Immature natural killer cell (primary cell): ENCODE measurements at regions not wholly inside any gene's neighbourhood (a gene's known extent, or its start where the extent isn't known, plus 50 kb on each side); places are given as distances from the start of the nearest gene placed in this dataset.
"Not testable (repeated sequence)": the region's sequence is repeated elsewhere in the genome, so short reads cannot be mapped to it uniquely, and the experiment has no call there.

Experiments used
- DNase-seq, 3 donors: peaks; one replicate each; pipeline ENCODE4 v3.0.0; 2022; ENCODE audit warnings: mixed read lengths in 1 of 3
- H3K27ac Mint-ChIP-seq, 6 donors: one replicate each; pipeline ENCODE4 v1.8.0; 2020; ENCODE audit warnings: mixed read lengths in 6 of 6, mild to moderate bottlenecking in 5 of 6, inconsistent platforms in 4 of 6, moderate library complexity in 3 of 6
- H3K27me3 Mint-ChIP-seq, 3 donors: one replicate each; pipeline ENCODE4 v1.8.0; 2020 to 2021; ENCODE audit warnings: low read depth in 3 of 3, mild to moderate bottlenecking in 3 of 3, mixed read lengths in 3 of 3, moderate library complexity in 3 of 3, inconsistent platforms in 1 of 3
- H3K36me3 Mint-ChIP-seq, 3 donors: one replicate each; pipeline ENCODE4 v1.8.0; 2020; ENCODE audit warnings: mixed read lengths in 3 of 3, inconsistent platforms in 2 of 3, mild to moderate bottlenecking in 2 of 3
- H3K4me1 Mint-ChIP-seq, 2 donors: one replicate each; pipeline ENCODE4 v1.8.0; 2020; ENCODE audit warnings: inconsistent platforms in 2 of 2, mild to moderate bottlenecking in 2 of 2, mixed read lengths in 2 of 2, moderate library complexity in 1 of 2
- H3K4me3 Mint-ChIP-seq, 5 donors: one replicate each; pipeline ENCODE4 v1.8.0; 2020; ENCODE audit warnings: mild to moderate bottlenecking in 5 of 5, mixed read lengths in 5 of 5, inconsistent platforms in 3 of 5, moderate library complexity in 3 of 5
- H3K9me3 Mint-ChIP-seq, 6 donors: one replicate each; pipeline ENCODE4 v1.8.0; 2020; ENCODE audit warnings: mild to moderate bottlenecking in 6 of 6, mixed read lengths in 6 of 6, inconsistent platforms in 4 of 6, moderate library complexity in 3 of 6

DNA sequence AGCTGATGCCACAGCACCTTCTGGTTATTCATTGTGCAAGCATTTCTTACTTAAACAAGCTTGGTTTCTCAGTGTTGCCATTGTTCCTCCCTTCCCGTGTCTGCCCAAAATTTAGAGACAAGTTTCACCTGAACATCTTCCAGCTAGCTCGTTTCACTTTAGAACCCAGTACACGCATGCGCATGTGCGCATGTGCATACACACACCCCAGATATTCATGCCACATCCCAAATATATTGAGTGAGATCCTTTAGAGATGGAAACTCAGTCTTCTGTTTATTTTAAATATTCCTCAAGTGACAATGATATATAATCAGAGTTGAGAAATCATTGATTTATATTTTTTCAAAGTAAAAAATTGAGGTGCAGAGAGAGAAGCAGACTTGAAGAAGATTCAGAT is 147.6 kb downstream of the PLK2 start:
- Mint-ChIP-seq H3K36me3 (no peaks in the 10 kb centered on the region), H3K27me3 (peaks cover 0 to 3% (median 0%) of the 10 kb centered on the region in 3 donors), H3K4me3 (no peak overlapping the region), H3K4me1 (no peaks in the 10 kb centered on the region), H3K9me3 (peaks cover 0 to 5% (median under 1%) of the 10 kb centered on the region in 6 donors), H3K27ac (no peak overlapping the region)
- no peak for DNase-seq

DNA sequence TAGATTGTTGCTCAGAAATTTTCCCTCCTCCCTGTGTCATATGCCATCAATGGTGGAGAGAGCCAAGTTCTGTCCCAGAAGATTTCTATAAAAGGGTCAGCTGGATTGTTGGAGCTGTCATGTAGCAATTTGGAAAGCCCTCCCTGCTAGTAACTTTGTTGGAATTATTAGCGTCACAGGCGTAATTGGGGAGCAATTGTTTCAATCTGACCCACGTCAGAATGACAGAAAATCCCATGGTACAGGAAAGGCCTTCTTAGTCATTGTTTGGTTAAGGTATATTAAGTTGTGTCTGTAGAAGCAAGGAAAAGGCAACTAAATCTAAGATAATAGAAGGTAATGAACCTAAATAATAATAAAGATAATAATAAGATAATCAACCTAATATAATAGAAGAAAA is 148.4 kb downstream of the PLK2 start:
- peaks cover 0 to 5% (median under 1%) of the 10 kb centered on the region in 6 donors for H3K9me3 Mint-ChIP-seq
- H3K36me3 Mint-ChIP-seq, result no peaks in the 10 kb centered on the region
- DNase-seq, result no peak
- H3K4me1 Mint-ChIP-seq, result no peaks in the 10 kb centered on the region
- no peak overlapping the region for H3K4me3 Mint-ChIP-seq
- no peak overlapping the region for H3K27ac Mint-ChIP-seq
- peaks cover 0 to 3% (median 0%) of the 10 kb centered on the region in 3 donors for H3K27me3 Mint-ChIP-seq

DNA sequence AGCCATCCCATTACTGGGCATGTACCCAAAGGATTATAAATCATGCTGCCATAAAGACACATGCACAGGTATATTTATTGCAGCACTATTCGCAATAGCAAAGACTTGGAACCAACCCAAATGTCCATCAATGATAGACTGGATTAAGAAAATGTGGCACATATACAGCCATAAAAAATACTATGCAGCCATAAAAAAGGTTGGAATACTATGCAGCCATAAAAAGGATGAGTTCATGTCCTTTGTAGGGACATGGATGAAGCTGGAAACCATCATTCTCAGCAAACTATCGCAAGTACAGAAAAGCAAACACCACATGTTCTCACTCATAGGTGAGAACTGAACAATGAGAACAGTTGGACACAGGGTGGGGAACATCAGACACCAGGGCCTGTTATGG is 151.5 kb downstream of the PLK2 start:
- H3K9me3 Mint-ChIP-seq, H3K36me3 Mint-ChIP-seq, H3K27ac Mint-ChIP-seq: not testable (repeated sequence)

DNA sequence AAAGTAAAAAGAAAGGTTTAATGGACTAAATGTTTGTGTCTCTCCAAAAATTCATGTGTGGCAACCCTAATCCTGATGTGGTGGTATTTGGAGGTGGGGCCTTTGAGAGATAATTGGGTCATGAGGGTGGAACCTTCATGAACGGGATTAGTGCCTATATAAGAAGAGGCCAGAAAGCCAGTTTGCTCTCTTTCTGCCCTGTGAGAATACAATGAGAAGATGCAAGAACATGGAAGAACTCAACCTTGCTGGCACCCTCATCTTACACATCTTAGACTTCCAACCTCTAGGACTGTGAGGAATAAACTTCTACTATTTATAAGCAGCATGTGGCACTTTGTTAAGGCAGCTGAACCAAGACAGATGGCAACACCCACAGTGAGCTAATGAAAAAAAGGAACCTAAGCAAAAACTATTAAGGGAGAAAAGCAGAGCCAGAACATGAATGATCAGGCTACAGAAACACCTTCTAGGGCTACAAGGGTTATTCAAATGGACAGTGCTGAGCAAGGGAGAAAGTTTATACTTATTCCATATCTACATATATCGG is 159.5 kb downstream of the PLK2 start:
- H3K4me1 Mint-ChIP-seq, result peaks cover 0 to under 1% of the 10 kb centered on the region in 2 donors
- no peak for DNase-seq
- peaks cover 0 to 3% (median 0%) of the 10 kb centered on the region in 6 donors for H3K9me3 Mint-ChIP-seq
- peaks cover 2 to 3% (median 2%) of the 10 kb centered on the region in 3 donors for H3K27me3 Mint-ChIP-seq
- H3K4me3 Mint-ChIP-seq, result no peak overlapping the region
- H3K36me3 Mint-ChIP-seq, result no peaks in the 10 kb centered on the region
- H3K27ac Mint-ChIP-seq, result no peak overlapping the region

More for the DNA sequence above, 151.5 kb downstream of the PLK2 start:
- H3K27me3 Mint-ChIP-seq, H3K4me1 Mint-ChIP-seq, DNase-seq, H3K4me3 Mint-ChIP-seq: not testable (repeated sequence)

DNA sequence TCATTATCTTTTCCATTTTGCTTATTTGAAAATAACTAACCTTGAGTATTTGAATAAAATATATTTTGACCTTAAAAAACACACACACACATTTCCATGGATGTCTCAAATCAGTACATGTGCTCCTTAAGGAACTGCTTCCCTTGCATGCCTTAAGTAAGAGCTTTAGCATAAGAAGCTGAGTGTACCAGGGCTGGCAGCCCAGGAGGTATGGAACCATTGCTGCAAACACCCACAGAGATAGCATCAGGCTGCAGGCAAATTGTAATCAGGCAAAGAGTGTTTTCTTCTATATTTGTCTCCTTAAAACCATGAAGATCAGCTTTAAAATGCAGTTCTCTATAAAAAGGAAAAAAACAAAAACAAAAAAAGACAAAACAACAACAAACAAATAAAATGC is 160.6 kb downstream of the PLK2 start:
- H3K27me3 Mint-ChIP-seq, result peaks cover 2 to 4% (median 2%) of the 10 kb centered on the region in 3 donors
- H3K36me3 Mint-ChIP-seq, result no peaks in the 10 kb centered on the region
- peaks cover 0 to 3% (median 0%) of the 10 kb centered on the region in 6 donors for H3K9me3 Mint-ChIP-seq
- H3K4me3 Mint-ChIP-seq, result no peak overlapping the region
- H3K27ac Mint-ChIP-seq, result no peak overlapping the region
- no peak for DNase-seq
- peaks cover 9 to 12% of the 10 kb centered on the region in 2 donors for H3K4me1 Mint-ChIP-seq

DNA sequence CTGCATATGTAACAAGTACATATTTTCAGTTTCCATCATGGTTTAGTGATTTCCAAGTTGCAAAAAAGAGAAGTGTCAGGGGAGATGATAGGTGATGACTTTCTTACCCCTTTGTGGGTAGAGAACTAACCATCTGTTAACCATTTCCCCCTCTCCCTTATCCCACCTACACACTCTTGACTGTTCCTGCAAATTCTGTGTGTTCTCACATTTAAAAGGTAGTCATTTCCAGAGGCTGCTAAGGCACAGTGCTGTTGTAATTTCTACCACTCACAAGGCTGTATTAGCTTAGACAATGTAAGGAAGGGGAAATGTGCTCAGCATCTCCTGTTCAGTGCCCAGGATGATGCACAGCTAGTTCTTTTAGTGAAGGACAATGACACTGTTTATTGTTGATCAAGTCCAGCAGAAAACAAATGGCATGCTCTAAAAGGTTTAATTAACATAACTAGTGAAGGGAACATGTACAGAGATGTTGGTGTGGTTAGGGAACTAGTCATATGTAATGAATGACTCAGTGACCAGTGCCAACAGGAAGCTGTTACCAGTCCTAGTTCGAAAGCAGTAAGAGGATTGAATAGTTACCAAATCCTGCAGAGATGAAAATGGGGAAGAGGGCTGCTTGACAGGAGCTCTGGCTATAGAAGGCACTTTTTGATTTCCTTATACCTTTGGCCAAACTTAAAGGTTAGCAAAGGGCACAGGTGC is 165.1 kb downstream of the PLK2 start:
- H3K4me1 Mint-ChIP-seq, result peaks cover 11 to 15% of the 10 kb centered on the region in 2 donors
- no peaks in the 10 kb centered on the region for H3K36me3 Mint-ChIP-seq
- H3K9me3 Mint-ChIP-seq, result no peaks in the 10 kb centered on the region
- peaks cover under 1 to 2% (median 1%) of the 10 kb centered on the region in 3 donors for H3K27me3 Mint-ChIP-seq
- peak overlapping the region in 1 of 5 donors; percentile 28 for H3K4me3 Mint-ChIP-seq
- no peak overlapping the region for H3K27ac Mint-ChIP-seq
- peak in 1 of 3 donors; percentile 11 for DNase-seq

DNA sequence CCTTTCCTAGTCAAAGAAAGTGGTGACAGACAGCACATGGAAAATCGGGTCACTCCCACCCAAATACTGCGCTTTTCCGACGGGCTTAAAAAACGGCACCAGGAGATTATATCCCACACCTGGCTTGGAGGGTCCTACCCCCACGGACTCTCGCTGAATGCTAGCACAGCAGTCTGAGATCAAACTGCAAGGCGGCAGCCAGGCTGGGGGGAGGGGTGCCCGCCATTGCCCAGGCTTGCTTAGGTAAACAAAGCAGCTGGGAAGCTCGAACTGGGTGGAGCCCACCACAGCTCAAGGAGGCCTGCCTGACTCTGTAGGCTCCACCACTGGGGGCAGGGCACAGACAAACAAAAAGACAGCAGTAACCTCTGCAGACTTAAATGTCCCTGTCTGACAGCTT is 171.6 kb downstream of the PLK2 start:
- H3K4me1 Mint-ChIP-seq, H3K9me3 Mint-ChIP-seq, H3K27me3 Mint-ChIP-seq, DNase-seq, H3K36me3 Mint-ChIP-seq, H3K4me3 Mint-ChIP-seq, H3K27ac Mint-ChIP-seq: not testable (repeated sequence)

DNA sequence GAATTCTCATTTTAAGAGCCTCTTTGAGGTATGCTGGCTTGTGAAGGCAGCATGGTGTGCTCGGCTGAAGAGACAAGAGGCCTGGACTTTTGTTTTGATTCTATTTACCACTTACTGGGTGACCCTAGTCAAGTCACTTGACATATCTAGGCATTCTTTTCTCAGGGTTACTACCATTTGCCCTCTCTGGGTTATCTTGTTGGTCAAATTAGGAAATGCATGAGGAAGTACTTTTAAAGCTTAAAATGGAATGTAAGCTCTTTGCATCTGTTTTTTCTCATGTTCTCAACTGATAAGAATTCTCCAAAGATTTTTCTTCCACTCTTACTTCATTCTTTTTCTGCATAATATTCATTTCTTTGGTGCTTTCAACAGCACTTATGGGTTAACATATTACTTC is 173.1 kb downstream of the PLK2 start:
- Mint-ChIP-seq H3K27me3 (peaks cover 0 to 1% (median 0%) of the 10 kb centered on the region in 3 donors), H3K4me3 (no peak overlapping the region)

DNA sequence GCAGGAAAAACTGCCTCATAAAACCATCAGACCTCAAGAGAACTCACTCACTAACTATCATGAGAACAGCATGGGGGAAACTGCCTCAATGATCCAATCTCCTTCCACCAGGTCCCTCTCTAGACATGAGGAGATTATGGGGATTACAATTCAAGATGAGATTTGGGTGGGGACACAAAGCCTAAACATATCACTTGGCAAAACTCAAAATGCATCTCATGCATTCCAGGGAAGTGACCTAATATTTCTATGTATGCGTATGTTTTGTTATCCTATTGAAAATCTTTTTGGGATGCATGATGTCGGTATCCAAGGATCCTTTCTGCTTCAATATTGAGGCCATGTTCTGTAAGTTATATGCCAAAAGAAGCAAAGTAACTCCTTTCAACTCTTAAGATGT is 174.0 kb downstream of the PLK2 start:
- no peaks in the 10 kb centered on the region for H3K36me3 Mint-ChIP-seq
- H3K4me1 Mint-ChIP-seq, result no peaks in the 10 kb centered on the region
- peaks cover 0 to 2% (median 1%) of the 10 kb centered on the region in 3 donors for H3K27me3 Mint-ChIP-seq
- H3K27ac Mint-ChIP-seq, result no peak overlapping the region
- peaks cover 0 to 3% (median 0%) of the 10 kb centered on the region in 6 donors for H3K9me3 Mint-ChIP-seq
- H3K4me3 Mint-ChIP-seq, result no peak overlapping the region
- DNase-seq, result no peak

More for the DNA sequence above, 173.1 kb downstream of the PLK2 start:
- no peak overlapping the region for H3K27ac Mint-ChIP-seq
- H3K4me1 Mint-ChIP-seq, result no peaks in the 10 kb centered on the region
- H3K36me3 Mint-ChIP-seq, result no peaks in the 10 kb centered on the region
- H3K9me3 Mint-ChIP-seq, result peaks cover 0 to 3% (median 0%) of the 10 kb centered on the region in 6 donors
- no peak for DNase-seq

DNA sequence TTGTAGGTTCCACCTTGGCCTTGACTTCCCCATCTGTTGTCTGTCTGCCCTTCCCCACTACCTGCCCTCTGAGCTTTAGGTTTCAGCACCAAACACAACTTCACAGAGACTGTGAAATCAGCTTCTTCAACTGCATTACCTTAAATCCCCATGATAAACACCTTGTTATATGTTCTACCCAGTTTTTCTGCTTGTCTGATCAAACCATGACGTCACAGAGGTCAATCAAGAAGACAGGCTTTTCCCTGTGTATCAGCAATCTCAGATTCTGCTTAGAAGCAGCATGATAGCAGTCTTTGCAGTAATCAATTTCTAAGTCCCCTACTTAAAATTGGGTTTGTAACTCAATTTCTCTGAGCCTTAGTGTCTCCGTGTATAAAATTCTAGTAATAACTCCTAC is 175.0 kb downstream of the PLK2 start:
- H3K36me3 Mint-ChIP-seq, result no peaks in the 10 kb centered on the region
- peaks cover 0 to 3% (median 0%) of the 10 kb centered on the region in 6 donors for H3K9me3 Mint-ChIP-seq
- H3K27me3 Mint-ChIP-seq, result peaks cover 0 to 2% (median 1%) of the 10 kb centered on the region in 3 donors
- no peak overlapping the region for H3K27ac Mint-ChIP-seq
- H3K4me3 Mint-ChIP-seq, result no peak overlapping the region
- DNase-seq, result no peak
- H3K4me1 Mint-ChIP-seq, result no peaks in the 10 kb centered on the region

DNA sequence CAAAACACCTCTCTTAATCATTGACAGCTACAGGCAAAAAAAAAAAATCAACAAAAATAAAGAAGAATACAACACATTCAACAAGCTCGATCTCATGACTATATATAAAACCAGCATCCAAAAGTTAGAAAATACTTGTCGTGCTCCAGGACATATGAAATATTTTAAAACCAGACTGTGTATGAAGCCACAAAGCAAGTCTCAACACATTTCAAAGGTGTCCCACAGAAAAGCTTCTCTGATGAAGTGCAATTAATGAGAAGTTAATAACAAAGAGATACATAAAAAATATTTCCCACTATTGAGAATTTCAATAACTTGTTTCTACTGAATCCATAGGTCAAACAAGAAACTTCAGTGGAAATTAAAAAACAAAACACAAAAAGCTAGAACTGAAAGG is 178.7 kb downstream of the PLK2 start:
- no peak for DNase-seq
- Mint-ChIP-seq H3K4me1 (no peaks in the 10 kb centered on the region), H3K27me3 (peaks cover 0 to 3% (median 2%) of the 10 kb centered on the region in 3 donors), H3K4me3 (no peak overlapping the region), H3K36me3 (no peaks in the 10 kb centered on the region), H3K9me3 (peaks cover 0 to 6% (median 0%) of the 10 kb centered on the region in 6 donors), H3K27ac (no peak overlapping the region)

DNA sequence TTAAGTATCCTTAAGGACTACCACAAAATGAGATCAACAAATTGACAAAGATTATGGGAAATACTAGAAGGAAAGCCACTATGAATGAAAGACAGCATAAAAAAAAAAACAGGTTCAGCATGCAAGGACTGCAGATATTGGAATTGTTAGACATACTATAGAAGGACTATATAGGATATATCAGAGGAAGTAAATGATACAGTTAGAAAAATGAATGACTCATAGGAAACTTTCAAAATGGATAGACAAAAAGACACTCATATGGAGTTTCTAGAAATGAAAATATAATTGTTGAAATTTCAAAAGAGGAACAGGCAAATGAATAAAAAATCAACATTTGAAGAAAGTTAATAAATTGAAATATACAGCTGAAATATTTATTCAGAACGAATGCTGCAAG is 180.6 kb downstream of the PLK2 start:
- no peaks in the 10 kb centered on the region for H3K36me3 Mint-ChIP-seq
- H3K9me3 Mint-ChIP-seq, result peaks cover 0 to 6% (median 0%) of the 10 kb centered on the region in 6 donors
- DNase-seq, result no peak
- H3K4me1 Mint-ChIP-seq, result no peaks in the 10 kb centered on the region
- H3K4me3 Mint-ChIP-seq, result no peak overlapping the region
- H3K27me3 Mint-ChIP-seq, result peaks cover 0 to 3% (median 2%) of the 10 kb centered on the region in 3 donors
- H3K27ac Mint-ChIP-seq, result no peak overlapping the region

DNA sequence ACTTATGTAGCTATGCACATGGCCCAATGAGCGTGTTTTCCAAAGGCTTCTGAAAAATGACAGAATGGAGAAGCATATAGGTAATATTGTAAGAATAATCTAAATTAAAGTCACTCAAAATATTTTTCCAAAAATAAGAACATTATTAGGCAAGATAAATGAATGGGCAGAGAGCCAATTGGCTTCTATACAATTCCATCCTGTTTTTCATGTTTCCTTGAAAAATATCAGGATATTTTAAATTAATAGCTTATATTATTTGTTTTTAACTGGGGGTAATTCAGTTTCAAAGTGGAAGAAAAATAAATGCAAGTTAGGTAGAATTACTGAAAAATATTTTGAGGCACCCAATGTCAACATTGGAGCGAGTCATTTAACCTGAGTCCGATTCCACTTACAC is 183.5 kb downstream of the PLK2 start:
- H3K27me3 Mint-ChIP-seq, result peaks cover 0 to 3% (median 0%) of the 10 kb centered on the region in 3 donors
- H3K36me3 Mint-ChIP-seq, result no peaks in the 10 kb centered on the region

DNA sequence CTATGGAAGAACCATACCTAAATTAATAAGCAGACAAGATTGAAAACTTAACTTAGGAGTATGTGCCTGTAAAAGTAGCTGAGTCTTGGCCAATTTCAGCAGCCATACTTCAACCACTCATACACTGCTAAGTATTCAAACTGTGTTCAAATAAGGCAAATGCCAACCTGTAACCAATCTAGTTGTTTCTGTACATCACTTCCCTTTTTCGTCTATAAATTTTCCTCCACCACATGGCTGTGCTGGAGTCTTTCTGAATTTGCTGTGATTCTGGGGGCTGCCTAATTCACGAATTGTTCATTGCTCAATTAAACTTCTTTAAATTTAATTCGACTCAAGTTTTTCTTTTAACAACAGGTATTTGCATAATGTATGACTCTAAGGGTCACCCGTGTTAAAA is 184.4 kb downstream of the PLK2 start:
- H3K4me1 Mint-ChIP-seq, result no peaks in the 10 kb centered on the region
- H3K4me3 Mint-ChIP-seq, result no peak overlapping the region
- no peak overlapping the region for H3K27ac Mint-ChIP-seq
- H3K27me3 Mint-ChIP-seq, result peaks cover 0 to 3% (median 0%) of the 10 kb centered on the region in 3 donors
- peaks cover 0 to 7% (median 0%) of the 10 kb centered on the region in 6 donors for H3K9me3 Mint-ChIP-seq
- H3K36me3 Mint-ChIP-seq, result no peaks in the 10 kb centered on the region
- DNase-seq, result no peak

More for the DNA sequence above, 183.5 kb downstream of the PLK2 start:
- Mint-ChIP-seq H3K4me3 (no peak overlapping the region), H3K4me1 (no peaks in the 10 kb centered on the region), H3K27ac (no peak overlapping the region), H3K9me3 (peaks cover 0 to 7% (median 0%) of the 10 kb centered on the region in 6 donors)
- no peak for DNase-seq
